Activated CD8-positive, alpha-beta memory T cell treated with anti-CD3 and anti-CD28 coated beads, Interleukin-2, amount 10 ng/mL, durations not matched to agents 7 days and 5 days (primary cell): ENCODE measurements at regions not wholly inside any gene's neighbourhood (a gene's known extent, or its start where the extent isn't known, plus 50 kb on each side); places are given as distances from the start of the nearest gene placed in this dataset.

Experiments used
- ATAC-seq: fragments of 150-1000 bp; cut with Tn5 transposase; one replicate; pipeline ENCODE4 v1.10.0; 2021; ENCODE audit warnings: moderate library complexity
- CTCF ChIA-PET: fragments of 350-600 bp; sonication (Branson Sonifier 250); formaldehyde crosslinking; loops from one replicate; lab custom pipeline; 2021; ENCODE audit warnings: antibody characterized with exemption; lab: Charles Lee
- DNase-seq: peaks from one replicate; pipeline ENCODE4 v3.0.0-alpha.2; 2020
- H3K27ac Mint-ChIP-seq: one replicate; pipeline ENCODE4 v1.8.0; 2021; ENCODE audit warnings: mild to moderate bottlenecking, mixed read lengths
- H3K27me3 Mint-ChIP-seq: one replicate; pipeline ENCODE4 v1.8.0; 2021; ENCODE audit warnings: mixed read lengths
- H3K36me3 Mint-ChIP-seq: one replicate; pipeline ENCODE4 v1.8.0; 2021; ENCODE audit warnings: mild to moderate bottlenecking, mixed read lengths
- H3K4me1 Mint-ChIP-seq: one replicate; pipeline ENCODE4 v1.8.0; 2021; ENCODE audit warnings: mixed read lengths
- H3K4me3 Mint-ChIP-seq: one replicate; pipeline ENCODE4 v1.8.0; 2021; ENCODE audit warnings: mild to moderate bottlenecking, moderate library complexity, mixed read lengths
- H3K9me3 Mint-ChIP-seq: one replicate; pipeline ENCODE4 v1.8.0; 2022; ENCODE audit warnings: low read depth, mixed read lengths

DNA sequence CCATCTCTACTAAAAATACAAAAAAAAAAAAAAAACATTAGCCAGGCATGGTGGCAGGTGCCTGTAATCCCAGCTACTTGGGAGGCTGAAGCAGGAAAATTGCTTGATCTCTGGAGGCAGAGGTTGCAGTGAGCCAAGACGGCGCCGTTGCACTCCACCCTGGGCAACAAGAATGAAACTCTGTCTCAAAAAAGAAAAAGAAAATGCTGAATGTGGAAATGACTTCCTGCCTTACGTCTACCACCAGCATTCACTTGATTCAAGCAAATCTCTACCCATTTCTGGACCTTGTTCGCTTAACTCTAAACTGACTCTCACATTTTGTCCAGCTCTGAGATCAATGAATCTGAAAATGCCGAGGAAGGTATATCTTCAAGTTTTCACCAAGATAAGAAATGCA is 825.3 kb downstream of the TRIB2 start:
- no peak for ATAC-seq
- no peak overlapping the region for H3K27ac Mint-ChIP-seq
- H3K4me1 Mint-ChIP-seq = no peaks in the 10 kb centered on the region
- no peaks in the 10 kb centered on the region for H3K9me3 Mint-ChIP-seq
- H3K27me3 Mint-ChIP-seq = no peaks in the 10 kb centered on the region
- H3K36me3 Mint-ChIP-seq = no peaks in the 10 kb centered on the region
- DNase-seq = no peak
- no peak overlapping the region for H3K4me3 Mint-ChIP-seq
- CTCF ChIA-PET = no interaction called here

DNA sequence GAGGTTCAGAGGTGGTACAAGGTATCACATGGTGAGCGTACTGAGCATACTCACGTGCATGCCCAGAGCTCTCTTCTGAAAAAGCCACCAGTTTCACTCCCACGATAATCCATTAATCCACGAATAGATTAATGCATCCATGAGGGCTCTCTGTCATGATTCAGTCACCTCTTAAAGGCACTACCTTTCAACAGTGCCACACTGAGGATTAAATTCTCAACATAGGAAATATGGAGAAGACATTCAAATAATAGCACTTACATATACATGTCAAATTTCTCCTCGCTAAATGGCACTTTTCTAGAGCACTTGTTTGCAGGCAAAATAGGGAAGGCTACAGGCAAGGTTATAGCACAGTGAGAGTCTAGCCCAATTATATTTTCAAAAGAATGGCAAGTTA is 825.9 kb downstream of the TRIB2 start:
- H3K4me1 Mint-ChIP-seq = no peaks in the 10 kb centered on the region
- H3K36me3 Mint-ChIP-seq = no peaks in the 10 kb centered on the region
- ATAC-seq (no peak), DNase-seq (no peak)
- H3K4me3 Mint-ChIP-seq = no peak overlapping the region
- no peaks in the 10 kb centered on the region for H3K9me3 Mint-ChIP-seq
- CTCF ChIA-PET = no interaction called here
- no peak overlapping the region for H3K27ac Mint-ChIP-seq
- H3K27me3 Mint-ChIP-seq = no peaks in the 10 kb centered on the region

DNA sequence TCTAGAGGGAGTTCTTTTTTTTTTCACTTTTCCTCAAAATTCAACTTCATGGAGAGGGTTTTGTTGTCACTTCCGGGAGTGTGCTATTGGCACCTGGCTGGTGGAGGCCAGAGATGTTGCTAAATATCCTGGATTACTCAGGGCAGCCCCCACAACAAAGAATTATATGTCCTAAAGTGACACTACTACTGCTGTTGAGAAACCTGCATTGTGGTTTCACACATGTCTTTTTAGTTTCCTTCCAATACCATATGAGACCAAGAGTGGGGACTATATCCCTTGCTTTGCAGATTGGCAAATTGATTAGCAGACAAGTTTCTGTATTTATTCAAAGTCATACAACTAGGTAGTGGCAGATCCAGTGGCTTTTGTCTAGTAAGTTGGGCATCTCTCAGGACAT is 826.8 kb downstream of the TRIB2 start:
- no peaks in the 10 kb centered on the region for H3K27me3 Mint-ChIP-seq
- no peak overlapping the region for H3K4me3 Mint-ChIP-seq
- no peaks in the 10 kb centered on the region for H3K4me1 Mint-ChIP-seq
- no peak overlapping the region for H3K27ac Mint-ChIP-seq
- CTCF ChIA-PET = no interaction called here
- no peaks in the 10 kb centered on the region for H3K9me3 Mint-ChIP-seq
- H3K36me3 Mint-ChIP-seq = no peaks in the 10 kb centered on the region
- DNase-seq = no peak
- ATAC-seq = no peak

DNA sequence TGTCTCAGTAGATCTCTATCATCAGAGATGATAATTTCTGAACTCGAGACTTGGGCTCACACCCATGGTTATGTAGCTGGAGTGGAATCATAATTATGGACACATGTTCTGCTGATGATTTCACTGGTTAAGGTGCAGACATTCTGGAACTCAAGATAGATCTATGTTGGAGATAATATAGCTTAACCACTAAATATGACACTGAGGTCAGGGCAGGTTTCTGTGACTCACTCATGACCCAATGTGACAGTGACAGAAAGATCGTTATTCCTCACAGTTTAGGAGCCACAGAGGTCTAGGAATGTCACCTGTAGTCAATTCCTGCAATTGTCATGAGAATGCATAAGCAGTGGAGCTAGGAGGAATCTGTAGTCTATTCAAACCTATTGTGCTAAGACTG is 828.6 kb downstream of the TRIB2 start:
- Mint-ChIP-seq H3K4me1 (no peaks in the 10 kb centered on the region), H3K4me3 (no peak overlapping the region), H3K27ac (no peak overlapping the region), H3K9me3 (no peaks in the 10 kb centered on the region), H3K36me3 (no peaks in the 10 kb centered on the region), H3K27me3 (no peaks in the 10 kb centered on the region)
- ATAC-seq = no peak
- CTCF ChIA-PET = no interaction called here
- DNase-seq = no peak

DNA sequence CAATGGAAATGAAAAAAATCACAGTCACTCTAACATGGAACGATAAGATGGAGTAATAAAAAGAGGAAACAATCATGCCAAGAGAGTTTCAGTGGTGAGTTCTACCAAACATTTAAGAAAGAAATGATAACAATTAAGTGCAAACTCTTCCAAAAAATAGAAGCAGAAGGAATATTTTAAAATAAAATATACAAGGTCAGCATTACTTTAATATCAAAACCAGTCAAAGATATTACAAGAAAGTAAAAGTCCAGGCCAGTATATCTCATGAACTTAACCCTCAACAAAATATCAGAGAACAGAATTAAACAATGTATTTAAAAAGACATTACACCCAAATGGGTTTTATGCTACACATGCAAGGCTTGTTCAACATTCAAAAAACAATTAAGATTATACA is 829.4 kb downstream of the TRIB2 start:
- Mint-ChIP-seq H3K27me3 (no peaks in the 10 kb centered on the region), H3K4me3 (no peak overlapping the region), H3K27ac (no peak overlapping the region), H3K36me3 (no peaks in the 10 kb centered on the region), H3K4me1 (no peaks in the 10 kb centered on the region), H3K9me3 (no peaks in the 10 kb centered on the region)
- DNase-seq = no peak
- no peak for ATAC-seq
- CTCF ChIA-PET = no interaction called here

DNA sequence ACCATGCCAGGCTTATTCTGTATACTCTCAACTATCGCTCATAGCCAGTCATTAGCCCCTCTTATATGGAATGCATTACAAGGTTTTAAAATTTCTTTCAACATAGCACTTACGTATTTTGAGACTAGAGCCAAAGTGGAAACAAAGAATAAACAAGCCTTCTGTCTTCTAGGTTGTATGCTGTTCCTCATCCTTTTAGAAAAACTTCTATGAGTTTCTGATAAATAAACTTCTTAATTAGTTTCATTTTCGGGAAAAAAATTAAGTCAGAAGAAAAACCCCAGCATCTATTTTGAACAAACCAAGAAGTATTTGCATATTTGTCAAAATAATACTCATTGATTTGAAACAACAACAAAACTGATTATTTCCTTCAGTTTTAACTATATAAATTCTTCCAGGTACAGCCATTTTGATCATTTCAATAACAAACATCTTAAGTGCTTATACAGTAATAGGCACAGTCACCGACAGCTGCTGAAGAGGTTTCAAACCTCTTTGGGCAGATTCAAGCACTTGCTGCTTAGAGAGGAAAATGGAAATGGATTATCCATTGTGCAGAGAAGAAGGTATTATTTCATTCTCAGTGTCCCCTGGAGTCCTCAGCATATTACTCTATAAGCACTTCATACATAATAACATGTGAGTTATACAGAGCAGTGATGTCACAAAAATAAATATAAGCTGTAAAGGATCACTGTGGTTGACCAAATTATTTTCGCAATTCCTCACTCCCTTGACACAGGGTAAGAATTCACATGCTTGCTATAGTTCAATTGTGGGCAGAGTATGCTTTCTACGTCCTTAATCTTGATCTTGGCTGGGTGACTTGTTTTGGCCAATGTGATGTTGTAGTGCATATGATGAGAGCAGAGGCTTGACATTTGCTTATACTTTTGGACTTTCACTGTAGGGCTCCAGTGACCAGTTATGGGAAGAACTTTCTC is 833.8 kb downstream of the TRIB2 start:
- ATAC-seq = no peak
- H3K27me3 Mint-ChIP-seq = no peaks in the 10 kb centered on the region
- H3K9me3 Mint-ChIP-seq = peaks cover 7% of the 10 kb centered on the region
- H3K4me1 Mint-ChIP-seq = no peaks in the 10 kb centered on the region
- DNase-seq = no peak
- H3K4me3 Mint-ChIP-seq = no peak overlapping the region
- H3K36me3 Mint-ChIP-seq = no peaks in the 10 kb centered on the region
- H3K27ac Mint-ChIP-seq = no peak overlapping the region
- CTCF ChIA-PET = no interaction called here

DNA sequence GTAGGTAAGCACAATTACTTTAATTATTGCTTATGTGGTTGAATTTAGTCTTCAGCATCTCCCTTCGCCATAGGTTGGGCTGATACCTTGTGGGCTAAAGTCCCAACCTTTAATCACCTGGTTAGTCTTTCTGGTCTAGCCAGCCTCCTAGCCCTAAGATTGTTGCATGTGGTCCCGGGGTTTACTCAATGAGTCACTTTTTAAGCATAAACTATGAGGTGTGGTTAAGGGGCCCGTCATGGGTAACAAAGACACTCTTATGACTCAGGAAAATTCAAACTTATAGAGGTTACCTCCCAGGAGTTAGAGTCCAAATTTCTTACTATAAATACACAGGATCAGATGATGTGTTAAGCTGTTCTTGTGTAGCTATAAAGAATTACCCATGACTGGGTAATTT is 841.6 kb downstream of the TRIB2 start:
- no peaks in the 10 kb centered on the region for H3K27me3 Mint-ChIP-seq
- H3K4me3 Mint-ChIP-seq = no peak overlapping the region
- CTCF ChIA-PET = no interaction called here
- H3K4me1 Mint-ChIP-seq = no peaks in the 10 kb centered on the region
- peaks cover 12% of the 10 kb centered on the region for H3K9me3 Mint-ChIP-seq
- ATAC-seq (no peak), DNase-seq (no peak)
- H3K27ac Mint-ChIP-seq = no peak overlapping the region
- no peaks in the 10 kb centered on the region for H3K36me3 Mint-ChIP-seq

DNA sequence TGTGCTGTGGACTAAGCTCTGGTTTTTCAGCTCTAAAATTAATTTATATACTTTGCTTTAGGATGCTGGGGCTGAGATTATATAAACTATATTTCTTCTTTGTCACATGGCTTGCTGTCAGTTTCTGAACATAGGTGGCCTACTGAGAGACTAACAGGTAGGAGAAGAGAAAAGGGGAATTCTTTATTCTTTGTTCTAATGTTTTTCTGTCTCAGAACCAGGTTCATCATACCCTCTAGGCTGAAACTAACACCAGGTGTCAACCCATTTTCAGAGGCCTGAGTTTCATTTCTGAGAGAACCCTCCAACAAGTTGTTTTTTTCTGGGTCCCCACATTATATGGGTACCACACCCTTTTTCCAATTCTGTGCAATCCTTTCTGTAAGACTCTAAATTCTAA is 843.6 kb downstream of the TRIB2 start:
- no peak overlapping the region for H3K4me3 Mint-ChIP-seq
- no peaks in the 10 kb centered on the region for H3K27me3 Mint-ChIP-seq
- ATAC-seq (no peak), DNase-seq (no peak)
- H3K9me3 Mint-ChIP-seq = peaks cover 5% of the 10 kb centered on the region
- CTCF ChIA-PET = no interaction called here
- no peaks in the 10 kb centered on the region for H3K4me1 Mint-ChIP-seq
- no peak overlapping the region for H3K27ac Mint-ChIP-seq
- no peaks in the 10 kb centered on the region for H3K36me3 Mint-ChIP-seq

DNA sequence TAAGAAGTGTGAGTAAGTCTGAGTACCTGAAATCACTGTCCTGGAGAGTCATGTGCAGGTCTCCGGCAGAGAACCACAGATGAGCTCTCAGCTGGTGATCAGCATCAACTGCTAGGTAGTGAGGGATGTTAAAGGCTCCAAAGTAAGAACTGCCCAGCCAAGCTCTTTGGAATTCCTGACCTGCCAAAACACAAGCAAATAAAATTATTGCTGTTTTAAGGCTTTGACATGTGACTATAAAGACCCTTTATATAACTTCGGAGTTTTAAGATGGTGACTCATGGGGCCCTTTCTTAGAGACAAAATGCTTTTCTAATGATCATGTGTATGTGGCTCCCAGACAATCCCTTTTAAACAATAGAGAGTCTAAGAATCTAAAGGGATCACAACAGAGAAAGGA is 855.7 kb downstream of the TRIB2 start:
- H3K4me3 Mint-ChIP-seq = no peak overlapping the region
- H3K4me1 Mint-ChIP-seq = no peaks in the 10 kb centered on the region
- no peaks in the 10 kb centered on the region for H3K27me3 Mint-ChIP-seq
- H3K36me3 Mint-ChIP-seq = no peaks in the 10 kb centered on the region
- no peak overlapping the region for H3K27ac Mint-ChIP-seq
- no peak for DNase-seq
- CTCF ChIA-PET = no interaction called here
- peaks cover 2% of the 10 kb centered on the region for H3K9me3 Mint-ChIP-seq
- ATAC-seq = no peak

DNA sequence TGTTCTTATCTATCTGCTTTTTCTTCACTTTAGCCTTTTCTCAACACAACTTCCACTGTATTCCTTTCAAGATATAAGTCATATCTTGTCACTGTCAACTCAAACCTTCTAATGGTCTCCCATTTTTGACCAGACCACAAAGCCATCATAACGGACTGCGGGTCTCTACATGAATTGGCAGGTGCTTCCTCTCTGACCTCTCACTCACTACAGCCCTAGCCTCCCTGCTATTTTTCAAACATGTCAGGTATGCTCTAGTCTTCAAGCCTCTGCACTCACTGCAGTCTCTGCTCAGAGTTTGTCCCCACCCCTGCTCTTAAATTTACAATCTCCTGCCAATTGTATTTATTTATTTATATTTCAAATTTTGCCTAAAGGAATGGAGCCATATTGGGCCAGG is 858.1 kb downstream of the TRIB2 start:
- H3K27ac Mint-ChIP-seq = no peak overlapping the region
- H3K27me3 Mint-ChIP-seq = no peaks in the 10 kb centered on the region
- DNase-seq (no peak), ATAC-seq (no peak)
- no peak overlapping the region for H3K4me3 Mint-ChIP-seq
- CTCF ChIA-PET = no interaction called here
- H3K4me1 Mint-ChIP-seq = no peaks in the 10 kb centered on the region
- peaks cover 2% of the 10 kb centered on the region for H3K9me3 Mint-ChIP-seq
- no peaks in the 10 kb centered on the region for H3K36me3 Mint-ChIP-seq

DNA sequence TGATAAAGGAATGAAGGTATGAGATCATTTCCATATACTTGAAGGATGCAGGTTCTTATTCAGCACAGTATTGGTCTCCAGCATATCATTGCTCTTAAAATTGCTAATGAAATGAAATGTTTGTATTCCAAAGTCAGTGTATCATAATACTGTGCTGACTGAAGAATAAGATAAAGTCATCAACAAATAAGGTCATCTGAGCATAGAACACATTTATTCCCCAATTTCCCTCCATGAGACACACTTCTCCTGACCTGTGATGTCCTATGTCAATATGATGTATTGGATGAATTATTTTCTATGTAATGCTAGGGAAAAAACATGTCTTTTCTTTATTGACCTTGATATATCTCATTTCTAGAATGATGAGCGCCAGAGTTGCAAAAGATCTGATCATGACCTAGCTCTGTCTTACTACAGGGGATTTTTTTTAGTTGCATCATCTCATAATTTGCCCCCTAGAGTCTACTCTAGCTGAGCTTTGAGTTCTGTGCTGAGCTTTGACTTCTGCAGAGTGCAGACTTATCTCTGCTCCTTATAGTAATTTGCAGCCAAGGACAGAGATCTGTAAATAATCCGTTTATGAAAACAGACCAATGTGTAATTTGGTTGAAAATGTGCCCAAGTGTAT is 859.8 kb downstream of the TRIB2 start:
- no peak overlapping the region for H3K4me3 Mint-ChIP-seq
- CTCF ChIA-PET = no interaction called here
- no peaks in the 10 kb centered on the region for H3K4me1 Mint-ChIP-seq
- no peak for DNase-seq
- H3K9me3 Mint-ChIP-seq = peaks cover 2% of the 10 kb centered on the region
- H3K27me3 Mint-ChIP-seq = no peaks in the 10 kb centered on the region
- no peak overlapping the region for H3K27ac Mint-ChIP-seq
- no peaks in the 10 kb centered on the region for H3K36me3 Mint-ChIP-seq
- ATAC-seq = no peak

DNA sequence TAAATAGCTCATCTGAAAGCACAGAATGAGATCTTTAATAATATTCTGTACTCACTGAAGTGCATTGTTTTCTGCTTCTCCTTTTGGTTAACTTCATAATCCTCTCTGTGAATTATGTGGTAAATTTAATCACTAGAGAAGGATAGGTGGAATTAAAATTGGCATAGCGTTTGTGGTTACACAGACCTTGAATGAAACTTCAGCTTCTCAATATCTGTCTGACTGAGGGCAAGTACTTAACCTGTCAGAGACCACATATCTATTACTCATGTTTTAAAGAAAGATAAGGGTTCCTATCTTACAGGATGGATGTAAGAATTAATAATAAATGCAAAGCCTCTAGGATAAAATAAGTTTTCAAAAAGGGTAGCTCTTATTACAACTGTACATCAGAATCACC is 861.8 kb downstream of the TRIB2 start:
- DNase-seq = no peak
- no peak for ATAC-seq
- Mint-ChIP-seq H3K4me1 (no peaks in the 10 kb centered on the region), H3K9me3 (peaks cover 6% of the 10 kb centered on the region), H3K36me3 (no peaks in the 10 kb centered on the region), H3K27me3 (no peaks in the 10 kb centered on the region), H3K27ac (no peak overlapping the region), H3K4me3 (no peak overlapping the region)
- CTCF ChIA-PET = no interaction called here

DNA sequence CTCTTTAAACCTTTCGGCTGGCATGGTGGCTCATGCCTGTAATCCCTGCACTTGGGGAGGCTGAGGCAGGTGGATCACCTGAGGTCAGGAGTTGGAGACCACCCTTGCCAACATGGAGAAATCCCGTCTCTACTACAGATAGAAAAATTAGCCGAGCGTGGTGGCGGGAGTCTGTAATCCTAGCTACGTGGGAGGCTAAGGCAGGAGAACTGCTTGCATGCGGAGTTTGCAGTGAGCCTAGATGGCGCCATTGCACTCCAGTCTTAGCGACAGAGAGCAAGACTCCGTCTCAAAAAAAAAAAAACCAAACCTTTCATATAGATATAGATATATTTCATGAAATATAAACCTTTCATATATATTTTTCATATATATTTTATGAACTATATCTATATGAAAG is 864.7 kb downstream of the TRIB2 start:
- H3K36me3 Mint-ChIP-seq = no peaks in the 10 kb centered on the region
- no peak for ATAC-seq

DNA sequence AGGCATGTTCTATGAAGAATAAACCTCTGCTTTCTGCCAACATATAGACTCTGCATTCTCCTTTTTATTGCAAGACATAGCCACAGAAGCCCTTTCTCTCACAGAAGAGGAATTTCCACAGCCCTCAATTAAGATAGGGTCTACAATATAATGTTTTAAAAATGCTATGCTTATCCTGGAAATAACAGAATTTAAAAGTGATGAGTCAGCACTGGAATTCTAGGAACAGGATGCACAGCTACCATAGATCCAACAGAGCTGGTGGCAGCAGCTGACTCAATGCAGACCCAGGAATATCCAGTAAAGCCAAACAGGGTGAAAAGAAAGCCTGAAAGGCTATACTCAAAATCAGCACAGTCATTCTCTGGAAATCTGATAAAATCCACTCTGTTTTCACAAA is 866.9 kb downstream of the TRIB2 start:
- peaks cover 4% of the 10 kb centered on the region for H3K9me3 Mint-ChIP-seq
- H3K36me3 Mint-ChIP-seq = no peaks in the 10 kb centered on the region
- H3K27ac Mint-ChIP-seq = no peak overlapping the region
- no peaks in the 10 kb centered on the region for H3K27me3 Mint-ChIP-seq
- DNase-seq = no peak
- H3K4me3 Mint-ChIP-seq = no peak overlapping the region
- CTCF ChIA-PET = no interaction called here
- ATAC-seq = no peak
- H3K4me1 Mint-ChIP-seq = no peaks in the 10 kb centered on the region

More for the DNA sequence above, 864.7 kb downstream of the TRIB2 start:
- H3K4me3 Mint-ChIP-seq = no peak overlapping the region
- no peak for DNase-seq
- no peaks in the 10 kb centered on the region for H3K4me1 Mint-ChIP-seq
- no peaks in the 10 kb centered on the region for H3K27me3 Mint-ChIP-seq
- CTCF ChIA-PET = no interaction called here
- peaks cover 6% of the 10 kb centered on the region for H3K9me3 Mint-ChIP-seq
- no peak overlapping the region for H3K27ac Mint-ChIP-seq
